NCI-H2227 (cell line): ENCODE measurements at regions not wholly inside any gene's neighbourhood (a gene's known extent, or its start where the extent isn't known, plus 50 kb on each side); places are given as distances from the start of the nearest gene placed in this dataset.
"Not testable (repeated sequence)": the region's sequence is repeated elsewhere in the genome, so short reads cannot be mapped to it uniquely, and the experiment has no call there.

Experiments used
- DNase-seq: peaks from one replicate; lab custom pipeline; 2025; ENCODE audit not compliant: unreplicated experiment; lab: John Stamatoyannopoulos, UW

GRCh38 chr9:87041553-87042235 lies 94.4 kb upstream of the GAS1 start:
- not testable (repeated sequence) for DNase-seq

- not testable (repeated sequence) for DNase-seq
These were observed 102.8 kb upstream of the GAS1 start for GRCh38 chr9:87049929-87050608.

GRCh38 chr9:87054999-87055686 lies 107.8 kb upstream of the GAS1 start:
- no peak for DNase-seq

GRCh38 chr9:87059772-87060171 lies 112.5 kb upstream of the GAS1 start:
- no peak for DNase-seq

- DNase-seq = no peak
These were observed 115.4 kb upstream of the GAS1 start for GRCh38 chr9:87062746-87063145.

GRCh38 chr9:87063246-87063645 lies 115.9 kb upstream of the GAS1 start:
- no peak for DNase-seq

- no peak for DNase-seq
These were observed 116.6 kb upstream of the GAS1 start for GRCh38 chr9:87063871-87064270.

GRCh38 chr9:87064311-87064710 lies 117.0 kb upstream of the GAS1 start:
- no peak for DNase-seq

GRCh38 chr9:87065981-87066380 lies 118.7 kb upstream of the GAS1 start:
- DNase-seq = no peak

GRCh38 chr9:87067426-87067825 lies 120.1 kb upstream of the GAS1 start:
- no peak for DNase-seq

- DNase-seq = no peak
These were observed 121.0 kb upstream of the GAS1 start for GRCh38 chr9:87068177-87068840.

GRCh38 chr9:87069690-87070089 lies 122.4 kb upstream of the GAS1 start:
- no peak for DNase-seq

GRCh38 chr9:87070336-87070735 lies 123.0 kb upstream of the GAS1 start:
- DNase-seq = no peak

- no peak for DNase-seq
These were observed 124.2 kb upstream of the GAS1 start for GRCh38 chr9:87071473-87071872.

- DNase-seq = no peak
These were observed 126.4 kb upstream of the GAS1 start for GRCh38 chr9:87073692-87074091.

- DNase-seq = no peak
These were observed 128.2 kb upstream of the GAS1 start for GRCh38 chr9:87075537-87075936.

- no peak for DNase-seq
These were observed 129.5 kb upstream of the GAS1 start for GRCh38 chr9:87076825-87077224.

GRCh38 chr9:87077986-87078385 lies 130.7 kb upstream of the GAS1 start:
- no peak for DNase-seq

GRCh38 chr9:87080512-87081264 lies 133.4 kb upstream of the GAS1 start:
- no peak for DNase-seq

- no peak for DNase-seq
These were observed 134.2 kb upstream of the GAS1 start for GRCh38 chr9:87081503-87081902.

- DNase-seq = no peak
These were observed 136.7 kb upstream of the GAS1 start for GRCh38 chr9:87083986-87084385.
